ENCODE measurements at regions not wholly inside any gene's neighbourhood (a gene's known extent, or its start where the extent isn't known, plus 50 kb on each side); places are given as distances from the start of the nearest gene placed in this dataset.

- 50 to 69% methylated on average over 1 of the region's 1 CpG for WGBS, 2 donors
- intact Hi-C loops (cut with DNase I), result no loop called here
- no peak for DNase-seq
- Histone ChIP-seq H3K36me3 (no peaks in the 10 kb centered on the region), H3K9me3 (no peaks in the 10 kb centered on the region), H3K4me3 (replicated peaks in 1 of 3) (no peak overlapping the region), H3K4me1 (no peaks in the 10 kb centered on the region), H3K27me3 (no peaks in the 10 kb centered on the region), H3K27ac (no peak overlapping the region)
- no peak for TF ChIP-seq POLR2A (IDR thresholded peaks at IDR 0.05)
- TF ChIP-seq CTCF (IDR thresholded peaks at IDR 0.05), result no peak
These were observed 2596.2 kb downstream of the PCDH9 start for GRCh38 chr13:64633948-64634347.

GRCh38 chr13:64627654-64628053 lies 2602.5 kb downstream of the PCDH9 start:
- H3K36me3 ChIP-seq, result no peaks in the 10 kb centered on the region
- TF ChIP-seq POLR2A (IDR thresholded peaks at IDR 0.05) (no peak), CTCF (IDR thresholded peaks at IDR 0.05) (no peak)
- no peaks in the 10 kb centered on the region for H3K9me3 ChIP-seq
- intact Hi-C loops (cut with DNase I), result no loop called here
- no peak for DNase-seq
- 49 to 71% methylated on average over 1 of the region's 1 CpG for WGBS, 2 donors
- H3K27me3 ChIP-seq, result no peaks in the 10 kb centered on the region
- no peaks in the 10 kb centered on the region for H3K4me1 ChIP-seq
- H3K27ac ChIP-seq, result no peak overlapping the region
- no peak overlapping the region for H3K4me3 ChIP-seq (replicated peaks in 1 of 3)

- no peaks in the 10 kb centered on the region for H3K4me1 ChIP-seq
- TF ChIP-seq CTCF (IDR thresholded peaks at IDR 0.05), result no peak
- no peak for TF ChIP-seq POLR2A (IDR thresholded peaks at IDR 0.05)
- intact Hi-C loops (cut with DNase I), result no loop called here
- no peak overlapping the region for H3K4me3 ChIP-seq (replicated peaks in 1 of 3)
- H3K27me3 ChIP-seq, result no peaks in the 10 kb centered on the region
- no peaks in the 10 kb centered on the region for H3K36me3 ChIP-seq
- H3K9me3 ChIP-seq, result no peaks in the 10 kb centered on the region
- no peak for DNase-seq
- no peak overlapping the region for H3K27ac ChIP-seq
- WGBS, 2 donors, result 88 to 92% methylated on average over 5 of the region's 5 CpGs
These were observed 2604.0 kb downstream of the PCDH9 start for GRCh38 chr13:64626105-64626504.

GRCh38 chr13:64617231-64617630 lies 2612.9 kb downstream of the PCDH9 start:
- DNase-seq, result no peak
- TF ChIP-seq CTCF (IDR thresholded peaks at IDR 0.05) (no peak), POLR2A (IDR thresholded peaks at IDR 0.05) (no peak)
- H3K9me3 ChIP-seq, result no peaks in the 10 kb centered on the region
- no peak overlapping the region for H3K27ac ChIP-seq
- no peaks in the 10 kb centered on the region for H3K36me3 ChIP-seq
- no peak overlapping the region for H3K4me3 ChIP-seq (replicated peaks in 1 of 3)
- intact Hi-C loops (cut with DNase I), result no loop called here
- H3K27me3 ChIP-seq, result no peaks in the 10 kb centered on the region
- WGBS, 2 donors, result 93 to 94% methylated on average over 4 of the region's 4 CpGs
- no peaks in the 10 kb centered on the region for H3K4me1 ChIP-seq

GRCh38 chr13:64591971-64592370 lies 2638.2 kb downstream of the PCDH9 start:
- no peaks in the 10 kb centered on the region for H3K9me3 ChIP-seq
- no peak for DNase-seq

More at GRCh38 chr13:64591971-64592370, 2638.2 kb downstream of the PCDH9 start:
- intact Hi-C loops (cut with DNase I), result no loop called here
- no peak overlapping the region for H3K27ac ChIP-seq
- TF ChIP-seq CTCF (IDR thresholded peaks at IDR 0.05) (no peak), POLR2A (IDR thresholded peaks at IDR 0.05) (no peak)
- H3K4me3 ChIP-seq (replicated peaks in 1 of 3), result no peak overlapping the region
- no peaks in the 10 kb centered on the region for H3K4me1 ChIP-seq
- no peaks in the 10 kb centered on the region for H3K36me3 ChIP-seq
- no peaks in the 10 kb centered on the region for H3K27me3 ChIP-seq
